WTC11 (cell line): ENCODE measurements at regions not wholly inside any gene's neighbourhood (a gene's known extent, or its start where the extent isn't known, plus 50 kb on each side); places are given as distances from the start of the nearest gene placed in this dataset.

Experiments
- ATAC-seq: fragments of 200-7000 bp; cut with Tn5 transposase; 2 replicates; pipeline ENCODE4 v1.10.0; 2021; ENCODE audit warnings: mild to moderate bottlenecking, moderate library complexity
- CTCF ChIA-PET: fragments of 300-600 bp; sonication (Branson Sonifier 250); formaldehyde crosslinking; loops from one replicate; lab custom pipeline; 2021; ENCODE audit warnings: antibody characterized with exemption; lab: Charles Lee
- POLR2A ChIA-PET: fragments of 350-600 bp; sonication (Branson Sonifier 250); formaldehyde crosslinking; loops from one replicate; lab custom pipeline; 2021; ENCODE audit warnings: antibody characterized with exemption; lab: Charles Lee
- DNase-seq: peaks from one replicate; pipeline ENCODE4 v3.0.0; 2021; ENCODE audit warnings: low spot score
- H3K27ac Mint-ChIP-seq: 2 replicates; pipeline ENCODE4 v1.8.0; 2021; ENCODE audit warnings: mixed read lengths
- H3K27me3 Mint-ChIP-seq: 2 replicates; pipeline ENCODE4 v1.8.0; 2021; ENCODE audit warnings: low read depth, mild to moderate bottlenecking, moderate library complexity, mixed read lengths
- H3K36me3 Mint-ChIP-seq: 2 replicates; pipeline ENCODE4 v1.8.0; 2021; ENCODE audit warnings: mixed read lengths
- H3K4me1 Mint-ChIP-seq: 2 replicates; pipeline ENCODE4 v1.8.0; 2022; ENCODE audit warnings: mixed read lengths
- H3K4me3 Mint-ChIP-seq: 2 replicates; pipeline ENCODE4 v1.8.0; 2021; ENCODE audit warnings: mild to moderate bottlenecking, moderate library complexity, mixed read lengths
- H3K9me3 Mint-ChIP-seq: 2 replicates; pipeline ENCODE4 v1.8.0; 2021; ENCODE audit warnings: mixed read lengths
- EMX1 ChIP-seq: fragments of 250-450 bp; sonication (Bioruptor Pico); IDR thresholded peaks from 2 replicates; pipeline ENCODE4 v1.8.0; 2021; ENCODE audit warnings: mild to moderate bottlenecking
- IRF2 ChIP-seq: sonication (generic); formaldehyde crosslinking; IDR thresholded peaks from 2 replicates; pipeline ENCODE4 v1.8.0; 2022; ENCODE audit warnings: low read depth, missing genetic modification reagents, borderline replicate concordance
- JAZF1 ChIP-seq: fragments of 250-450 bp; sonication (Bioruptor Pico); IDR thresholded peaks from 2 replicates; pipeline ENCODE4 v1.9.0; 2021; ENCODE audit warnings: moderate library complexity, mild to moderate bottlenecking, inconsistent platforms
- NFYB ChIP-seq: sonication (generic); formaldehyde crosslinking; conservative IDR thresholded peaks from 2 replicates; pipeline ENCODE4 v1.8.0; 2022; ENCODE audit warnings: low read depth, missing genetic modification reagents
- NR2C2 ChIP-seq: sonication (generic); formaldehyde crosslinking; IDR thresholded peaks from 2 replicates; pipeline ENCODE4 v1.8.0; 2022; ENCODE audit warnings: mild to moderate bottlenecking, missing genetic modification reagents
- OVOL2 ChIP-seq: fragments of 250-450 bp; sonication (Bioruptor Pico); IDR thresholded peaks from 2 replicates; pipeline ENCODE4 v1.9.0; 2021; ENCODE audit warnings: mild to moderate bottlenecking, borderline replicate concordance
- PRRX2 ChIP-seq: fragments of 250-450 bp; sonication (Bioruptor Pico); IDR thresholded peaks from 2 replicates; pipeline ENCODE4 v1.8.0; 2021; ENCODE audit warnings: mild to moderate bottlenecking
- SMAD3 ChIP-seq: sonication (generic); formaldehyde crosslinking; IDR thresholded peaks from 2 replicates; pipeline ENCODE4 v1.8.0; 2022; ENCODE audit warnings: missing genetic modification reagents, mild to moderate bottlenecking, borderline replicate concordance
- SMAD4 ChIP-seq: sonication (generic); formaldehyde crosslinking; IDR thresholded peaks from 2 replicates; pipeline ENCODE4 v1.8.0; 2022; ENCODE audit warnings: mild to moderate bottlenecking, missing genetic modification reagents
- SP1 ChIP-seq: sonication (generic); formaldehyde crosslinking; conservative IDR thresholded peaks from 2 replicates; pipeline ENCODE4 v1.8.1; 2022; ENCODE audit warnings: missing genetic modification reagents
- TEAD1 ChIP-seq: sonication (generic); formaldehyde crosslinking; IDR thresholded peaks from 2 replicates; pipeline ENCODE4 v1.8.0; 2022; ENCODE audit warnings: mild to moderate bottlenecking, missing genetic modification reagents
- ZNF121 ChIP-seq: sonication (generic); formaldehyde crosslinking; IDR thresholded peaks from 2 replicates; pipeline ENCODE4 v1.8.0; 2023; ENCODE audit warnings: missing genetic modification reagents
- ZNF232 ChIP-seq: sonication (generic); formaldehyde crosslinking; IDR thresholded peaks from 2 replicates; pipeline ENCODE4 v1.8.0; 2022; ENCODE audit warnings: mild to moderate bottlenecking, missing genetic modification reagents
- ZNF423 ChIP-seq: fragments of 250-450 bp; sonication (Bioruptor Pico); IDR thresholded peaks from 2 replicates; pipeline ENCODE4 v2.1.2; 2022; ENCODE audit warnings: mild to moderate bottlenecking, moderate library complexity
- TF ChIP-seq, protein P1 (sequence below): fragments of 200-600 bp; IDR thresholded peaks from 2 replicates; pipeline ENCODE4 v1.8.0; 2022; ENCODE audit warnings: antibody characterized with exemption
- TF ChIP-seq, protein P2 (sequence below): sonication (generic); formaldehyde crosslinking; IDR thresholded peaks from 2 replicates; pipeline ENCODE4 v1.8.1; 2022; ENCODE audit warnings: missing genetic modification reagents, borderline replicate concordance
- TF ChIP-seq, protein P3 (sequence below): sonication (generic); formaldehyde crosslinking; IDR thresholded peaks from 2 replicates; pipeline ENCODE4 v1.8.0; 2022; ENCODE audit warnings: mild to moderate bottlenecking, missing genetic modification reagents
- TF ChIP-seq, protein P4 (sequence below): sonication (generic); formaldehyde crosslinking; IDR thresholded peaks from 2 replicates; pipeline ENCODE4 v1.8.0; 2022; ENCODE audit warnings: mild to moderate bottlenecking, missing genetic modification reagents
- TF ChIP-seq, protein P5 (sequence below): sonication (generic); formaldehyde crosslinking; IDR thresholded peaks from 2 replicates; pipeline ENCODE4 v1.8.1; 2023; ENCODE audit warnings: mild to moderate bottlenecking, missing genetic modification reagents, moderate library complexity
- TF ChIP-seq, protein P6 (sequence below): sonication (generic); formaldehyde crosslinking; IDR thresholded peaks from 2 replicates; pipeline ENCODE4 v1.8.1; 2023; ENCODE audit warnings: mild to moderate bottlenecking, moderate library complexity, missing genetic modification reagents

DNA sequence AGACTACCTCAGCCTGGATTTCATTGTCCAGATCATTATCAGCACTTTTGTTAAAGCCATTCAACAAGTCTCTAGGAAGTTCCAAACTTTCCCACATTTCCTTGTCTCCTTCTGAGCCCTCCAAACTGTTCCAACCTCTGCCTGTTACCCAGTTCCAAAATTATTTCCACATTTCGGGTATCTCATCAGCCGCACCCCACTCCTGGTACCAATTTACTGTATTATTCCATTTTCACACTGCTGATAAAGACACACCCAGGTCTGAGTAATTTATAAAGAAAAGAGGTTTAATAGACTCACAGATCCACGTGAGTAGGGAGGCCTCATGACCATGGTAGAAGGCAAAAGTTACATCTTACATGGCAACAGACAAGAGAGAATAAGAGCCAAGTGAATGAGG is 1198.3 kb upstream of the ALCAM start (continued):
- TF ChIP-seq, protein P1, sequence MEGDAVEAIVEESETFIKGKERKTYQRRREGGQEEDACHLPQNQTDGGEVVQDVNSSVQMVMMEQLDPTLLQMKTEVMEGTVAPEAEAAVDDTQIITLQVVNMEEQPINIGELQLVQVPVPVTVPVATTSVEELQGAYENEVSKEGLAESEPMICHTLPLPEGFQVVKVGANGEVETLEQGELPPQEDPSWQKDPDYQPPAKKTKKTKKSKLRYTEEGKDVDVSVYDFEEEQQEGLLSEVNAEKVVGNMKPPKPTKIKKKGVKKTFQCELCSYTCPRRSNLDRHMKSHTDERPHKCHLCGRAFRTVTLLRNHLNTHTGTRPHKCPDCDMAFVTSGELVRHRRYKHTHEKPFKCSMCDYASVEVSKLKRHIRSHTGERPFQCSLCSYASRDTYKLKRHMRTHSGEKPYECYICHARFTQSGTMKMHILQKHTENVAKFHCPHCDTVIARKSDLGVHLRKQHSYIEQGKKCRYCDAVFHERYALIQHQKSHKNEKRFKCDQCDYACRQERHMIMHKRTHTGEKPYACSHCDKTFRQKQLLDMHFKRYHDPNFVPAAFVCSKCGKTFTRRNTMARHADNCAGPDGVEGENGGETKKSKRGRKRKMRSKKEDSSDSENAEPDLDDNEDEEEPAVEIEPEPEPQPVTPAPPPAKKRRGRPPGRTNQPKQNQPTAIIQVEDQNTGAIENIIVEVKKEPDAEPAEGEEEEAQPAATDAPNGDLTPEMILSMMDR, result no peak
- TF ChIP-seq ZNF121 (no peak), EMX1 (CRISPR knock-in tag) (no peak), NR2C2 (CRISPR knock-in tag) (no peak)
- TF ChIP-seq, protein P2, sequence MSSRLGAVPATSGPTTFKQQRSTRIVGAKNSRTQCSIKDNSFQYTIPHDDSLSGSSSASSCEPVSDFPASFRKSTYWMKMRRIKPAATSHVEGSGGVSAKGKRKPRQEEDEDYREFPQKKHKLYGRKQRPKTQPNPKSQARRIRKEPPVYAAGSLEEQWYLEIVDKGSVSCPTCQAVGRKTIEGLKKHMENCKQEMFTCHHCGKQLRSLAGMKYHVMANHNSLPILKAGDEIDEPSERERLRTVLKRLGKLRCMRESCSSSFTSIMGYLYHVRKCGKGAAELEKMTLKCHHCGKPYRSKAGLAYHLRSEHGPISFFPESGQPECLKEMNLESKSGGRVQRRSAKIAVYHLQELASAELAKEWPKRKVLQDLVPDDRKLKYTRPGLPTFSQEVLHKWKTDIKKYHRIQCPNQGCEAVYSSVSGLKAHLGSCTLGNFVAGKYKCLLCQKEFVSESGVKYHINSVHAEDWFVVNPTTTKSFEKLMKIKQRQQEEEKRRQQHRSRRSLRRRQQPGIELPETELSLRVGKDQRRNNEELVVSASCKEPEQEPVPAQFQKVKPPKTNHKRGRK (CRISPR knock-in tag), result no peak

DNA sequence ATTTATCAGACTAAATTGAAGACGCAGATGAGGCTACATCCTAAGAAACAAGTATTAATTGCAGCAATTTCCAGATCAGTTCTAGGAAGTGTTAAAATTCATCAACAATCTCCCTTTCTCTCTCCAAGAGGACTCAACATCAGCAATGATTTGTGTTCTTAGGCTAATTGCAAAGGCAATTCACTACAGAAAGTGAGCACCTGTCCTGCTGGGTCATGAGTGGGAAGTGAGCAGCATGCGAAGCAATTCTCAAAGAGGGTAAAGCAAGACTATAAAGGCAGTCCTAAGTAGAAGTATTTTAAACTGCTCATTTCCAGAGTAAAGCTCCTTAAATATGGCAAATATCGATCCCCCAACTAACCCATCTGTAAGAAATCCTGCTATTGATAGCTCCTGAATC is 1191.0 kb upstream of the ALCAM start:
- Mint-ChIP-seq H3K36me3 (no peaks in the 10 kb centered on the region), H3K4me1 (peaks cover 12% of the 10 kb centered on the region), H3K27me3 (no peaks in the 10 kb centered on the region), H3K9me3 (peaks cover 20% of the 10 kb centered on the region), H3K4me3 (peak overlapping the region; percentile 16), H3K27ac (peak overlapping the region; percentile 51)
- peak; percentile 48; the same call in 1 of the 2 replicates for ATAC-seq
- POLR2A ChIA-PET, result no interaction called here
- DNase-seq, result no peak
- CTCF ChIA-PET, result no interaction called here
- TF ChIP-seq, protein P2 (CRISPR knock-in tag), result no peak
- TF ChIP-seq SP1 (CRISPR knock-in tag) (no peak), TEAD1 (CRISPR knock-in tag) (no peak), ZNF423 (no peak), JAZF1 (CRISPR knock-in tag) (no peak), SMAD3 (no peak), IRF2 (CRISPR knock-in tag) (no peak), OVOL2 (no peak), ZNF232 (CRISPR knock-in tag) (no peak), NFYB (CRISPR knock-in tag) (no peak), PRRX2 (CRISPR knock-in tag) (no peak), SMAD4 (CRISPR knock-in tag) (no peak)
- TF ChIP-seq, protein P3, sequence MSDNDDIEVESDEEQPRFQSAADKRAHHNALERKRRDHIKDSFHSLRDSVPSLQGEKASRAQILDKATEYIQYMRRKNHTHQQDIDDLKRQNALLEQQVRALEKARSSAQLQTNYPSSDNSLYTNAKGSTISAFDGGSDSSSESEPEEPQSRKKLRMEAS (CRISPR knock-in tag), result no peak
- TF ChIP-seq, protein P4, sequence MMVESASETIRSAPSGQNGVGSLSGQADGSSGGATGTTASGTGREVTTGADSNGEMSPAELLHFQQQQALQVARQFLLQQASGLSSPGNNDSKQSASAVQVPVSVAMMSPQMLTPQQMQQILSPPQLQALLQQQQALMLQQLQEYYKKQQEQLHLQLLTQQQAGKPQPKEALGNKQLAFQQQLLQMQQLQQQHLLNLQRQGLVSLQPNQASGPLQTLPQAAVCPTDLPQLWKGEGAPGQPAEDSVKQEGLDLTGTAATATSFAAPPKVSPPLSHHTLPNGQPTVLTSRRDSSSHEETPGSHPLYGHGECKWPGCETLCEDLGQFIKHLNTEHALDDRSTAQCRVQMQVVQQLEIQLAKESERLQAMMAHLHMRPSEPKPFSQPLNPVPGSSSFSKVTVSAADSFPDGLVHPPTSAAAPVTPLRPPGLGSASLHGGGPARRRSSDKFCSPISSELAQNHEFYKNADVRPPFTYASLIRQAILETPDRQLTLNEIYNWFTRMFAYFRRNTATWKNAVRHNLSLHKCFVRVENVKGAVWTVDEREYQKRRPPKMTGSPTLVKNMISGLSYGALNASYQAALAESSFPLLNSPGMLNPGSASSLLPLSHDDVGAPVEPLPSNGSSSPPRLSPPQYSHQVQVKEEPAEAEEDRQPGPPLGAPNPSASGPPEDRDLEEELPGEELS (CRISPR knock-in tag), result no peak
- TF ChIP-seq, protein P5, sequence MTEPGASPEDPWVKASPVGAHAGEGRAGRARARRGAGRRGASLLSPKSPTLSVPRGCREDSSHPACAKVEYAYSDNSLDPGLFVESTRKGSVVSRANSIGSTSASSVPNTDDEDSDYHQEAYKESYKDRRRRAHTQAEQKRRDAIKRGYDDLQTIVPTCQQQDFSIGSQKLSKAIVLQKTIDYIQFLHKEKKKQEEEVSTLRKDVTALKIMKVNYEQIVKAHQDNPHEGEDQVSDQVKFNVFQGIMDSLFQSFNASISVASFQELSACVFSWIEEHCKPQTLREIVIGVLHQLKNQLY, result no peak
- TF ChIP-seq, protein P6, sequence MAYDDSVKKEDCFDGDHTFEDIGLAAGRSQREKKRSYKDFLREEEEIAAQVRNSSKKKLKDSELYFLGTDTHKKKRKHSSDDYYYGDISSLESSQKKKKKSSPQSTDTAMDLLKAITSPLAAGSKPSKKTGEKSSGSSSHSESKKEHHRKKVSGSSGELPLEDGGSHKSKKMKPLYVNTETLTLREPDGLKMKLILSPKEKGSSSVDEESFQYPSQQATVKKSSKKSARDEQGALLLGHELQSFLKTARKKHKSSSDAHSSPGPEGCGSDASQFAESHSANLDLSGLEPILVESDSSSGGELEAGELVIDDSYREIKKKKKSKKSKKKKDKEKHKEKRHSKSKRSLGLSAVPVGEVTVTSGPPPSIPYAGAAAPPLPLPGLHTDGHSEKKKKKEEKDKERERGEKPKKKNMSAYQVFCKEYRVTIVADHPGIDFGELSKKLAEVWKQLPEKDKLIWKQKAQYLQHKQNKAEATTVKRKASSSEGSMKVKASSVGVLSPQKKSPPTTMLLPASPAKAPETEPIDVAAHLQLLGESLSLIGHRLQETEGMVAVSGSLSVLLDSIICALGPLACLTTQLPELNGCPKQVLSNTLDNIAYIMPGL (CRISPR knock-in tag), result no peak
- TF ChIP-seq, all 79 proteins: peak for 0
